NCI-H1417 treated with DMSO at 0.1 percent for 48 hours (cell line): ENCODE measurements at regions not wholly inside any gene's neighbourhood (a gene's known extent, or its start where the extent isn't known, plus 50 kb on each side); places are given as distances from the start of the nearest gene placed in this dataset.
"Not testable (repeated sequence)": the region's sequence is repeated elsewhere in the genome, so short reads cannot be mapped to it uniquely, and the experiment has no call there.

ENCODE experiments used
- DNase-seq: peaks from one replicate; lab custom pipeline; 2025; lab: John Stamatoyannopoulos, UW

- not testable (repeated sequence) for DNase-seq
Measured at GRCh38 chr7:121497545-121497944, 101.4 kb upstream of the FAM3C start.

DNA sequence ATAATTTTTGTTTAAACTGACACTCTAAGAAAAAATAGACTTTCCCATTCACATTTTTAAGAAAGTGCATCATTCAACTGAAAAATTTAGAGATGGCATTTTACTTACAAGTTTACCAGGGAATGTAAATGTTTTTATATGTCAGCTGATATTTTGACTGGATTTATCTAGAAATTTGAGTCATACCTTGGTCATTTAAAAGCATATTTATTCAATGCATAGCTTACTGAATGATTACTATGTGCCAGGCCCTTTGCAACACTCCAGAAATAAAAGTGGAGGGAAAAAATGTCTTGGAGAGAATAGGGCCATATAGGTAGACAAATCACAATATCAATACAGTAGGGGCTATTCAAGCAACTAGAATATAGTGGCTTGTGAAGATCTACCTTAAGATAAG is 98.4 kb upstream of the FAM3C start:
- no peak for DNase-seq

GRCh38 chr7:121493553-121493952 is 97.4 kb upstream of the FAM3C start:
- no peak for DNase-seq

- DNase-seq = no peak
Measured at GRCh38 chr7:121490309-121490708, 94.2 kb upstream of the FAM3C start.

DNA sequence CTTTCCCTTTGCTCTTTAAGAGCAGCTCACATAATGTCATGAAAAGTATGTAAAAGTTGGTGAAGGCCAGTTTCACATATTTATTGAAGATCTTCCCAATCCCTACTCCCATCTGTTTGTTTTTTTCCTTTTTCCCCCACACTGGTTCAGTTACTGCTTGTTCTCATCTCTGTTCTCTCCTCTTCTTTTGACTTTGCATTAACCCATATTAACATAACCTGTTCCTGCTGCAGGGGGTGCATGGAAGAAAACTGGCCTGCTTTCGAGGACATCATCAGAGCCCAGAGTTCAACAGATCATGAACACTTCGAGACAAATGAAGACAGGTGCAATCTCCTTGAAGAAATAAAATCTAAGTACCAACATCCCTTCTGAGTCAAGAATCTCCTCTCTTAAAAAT is 93.3 kb upstream of the FAM3C start:
- DNase-seq = no peak

GRCh38 chr7:121488111-121488650 is 92.1 kb upstream of the FAM3C start:
- DNase-seq = no peak

DNA sequence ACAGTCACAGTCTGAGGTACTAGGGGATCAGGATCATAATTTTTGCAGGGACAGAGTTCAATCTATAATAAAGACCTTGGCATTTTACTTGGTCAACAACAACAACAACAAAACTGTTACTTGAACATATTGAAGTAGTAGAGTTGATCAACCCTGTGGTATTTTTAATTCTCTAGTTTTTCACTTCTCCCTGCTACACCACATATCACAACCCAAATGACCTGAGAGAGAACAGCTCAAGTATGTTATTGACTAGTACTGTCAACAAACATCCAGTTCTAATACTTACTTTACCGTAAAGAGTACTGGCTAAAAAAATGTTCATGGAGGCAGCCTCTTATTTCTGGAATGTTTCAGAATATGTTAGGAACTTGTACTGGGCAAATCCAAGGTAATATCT is 90.5 kb upstream of the FAM3C start:
- DNase-seq = no peak

GRCh38 chr7:121485467-121486243 is 89.5 kb upstream of the FAM3C start:
- no peak for DNase-seq

GRCh38 chr7:121484089-121484763 is 88.1 kb upstream of the FAM3C start:
- no peak for DNase-seq

DNA sequence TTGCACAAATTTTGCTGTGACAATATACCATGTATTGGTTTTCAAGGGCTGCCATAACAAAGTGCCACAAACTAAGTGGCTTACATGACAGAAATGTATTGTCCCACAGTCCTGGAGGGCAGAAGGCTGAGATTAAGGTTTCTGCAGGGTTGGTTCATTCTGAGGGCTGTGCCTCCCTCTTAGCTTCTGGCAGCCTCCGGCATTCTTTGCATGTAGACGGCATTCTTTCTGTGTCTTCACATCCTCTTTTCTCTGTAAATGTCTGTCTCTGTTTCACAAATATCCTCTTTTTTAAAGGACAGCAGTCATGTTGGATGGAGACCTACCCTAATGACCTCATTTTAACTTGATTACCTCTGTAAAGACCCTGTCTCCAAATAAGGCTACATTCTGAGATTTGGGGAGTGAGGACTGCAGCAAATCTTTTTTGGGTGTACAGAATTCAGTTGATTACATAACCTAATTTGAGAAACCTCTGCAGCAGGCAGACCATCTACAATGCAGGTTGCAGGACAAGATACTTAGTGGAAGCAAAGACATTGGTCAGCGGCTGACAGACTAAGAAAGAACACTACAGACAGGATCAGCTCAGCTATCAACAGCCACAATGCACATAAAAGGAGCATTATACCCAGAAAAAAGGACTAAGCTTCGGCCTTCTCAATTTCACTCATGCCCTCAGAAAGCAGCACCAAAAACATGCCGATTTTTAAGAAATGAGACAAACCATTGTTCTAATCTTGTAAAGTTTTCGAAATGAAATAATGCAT is 84.6 kb upstream of the FAM3C start:
- DNase-seq = no peak

DNA sequence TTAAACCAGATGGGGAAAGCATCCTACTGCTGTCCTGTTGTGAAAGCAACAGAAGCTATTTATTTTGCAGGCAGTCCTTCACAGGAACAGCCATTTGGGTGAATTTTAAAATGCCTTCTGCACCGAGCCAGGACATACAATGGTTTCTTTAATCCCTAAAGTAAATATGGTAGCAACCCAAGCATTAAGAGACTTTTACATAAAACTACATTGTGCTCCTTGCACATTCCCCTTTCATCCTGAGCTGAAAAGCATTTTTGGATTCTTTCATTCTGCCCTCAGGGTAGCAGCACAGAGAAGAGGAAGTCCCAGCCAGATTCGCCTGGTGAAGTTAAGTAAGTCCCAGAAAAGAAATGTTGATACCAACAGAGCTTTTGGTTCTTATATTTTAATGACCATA is 84.0 kb upstream of the FAM3C start:
- no peak for DNase-seq

DNA sequence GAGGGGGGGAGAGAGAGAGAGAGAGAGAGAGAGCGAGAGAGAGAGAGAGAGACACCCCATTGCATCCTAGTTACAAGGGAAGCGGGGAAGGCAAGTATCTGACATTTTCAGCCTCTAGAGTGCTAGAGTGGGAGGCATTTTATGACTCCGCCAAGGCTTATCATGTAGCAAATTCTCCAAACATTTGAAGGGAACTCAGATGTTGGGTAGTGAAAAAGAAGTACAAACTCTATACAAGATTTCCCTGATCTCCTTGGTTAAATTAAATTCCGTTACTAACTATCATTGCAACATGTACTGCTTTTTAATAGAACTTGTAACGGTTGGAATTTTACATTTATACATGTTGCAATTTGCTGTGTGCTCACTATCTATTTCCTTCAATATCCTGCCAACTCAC is 83.4 kb upstream of the FAM3C start:
- no peak for DNase-seq

GRCh38 chr7:121475806-121476205 is 79.7 kb upstream of the FAM3C start:
- DNase-seq = no peak

GRCh38 chr7:121474301-121474673 is 78.2 kb upstream of the FAM3C start:
- no peak for DNase-seq

- DNase-seq = no peak
Measured at GRCh38 chr7:121473645-121474300, 77.7 kb upstream of the FAM3C start.

- no peak for DNase-seq
Measured at GRCh38 chr7:121466455-121466854, 70.3 kb upstream of the FAM3C start.

DNA sequence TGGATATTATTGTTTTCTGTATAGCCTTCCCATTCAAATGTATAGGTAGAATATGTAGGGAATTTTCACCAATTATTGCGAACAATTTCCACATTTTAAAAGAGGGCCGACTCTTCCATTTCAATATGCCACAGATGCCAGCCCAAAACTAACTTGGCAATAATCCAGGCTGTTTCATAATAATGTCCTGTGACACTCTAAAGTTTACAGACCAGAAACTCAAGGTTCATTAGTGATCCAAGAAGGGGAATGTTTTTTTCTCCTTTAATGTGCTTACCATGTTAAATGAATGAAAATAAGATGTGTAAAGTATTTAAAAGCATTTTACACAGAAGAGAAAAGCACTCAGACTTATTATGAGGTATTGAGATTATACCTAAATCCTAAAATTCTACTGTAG is 63.0 kb upstream of the FAM3C start:
- no peak for DNase-seq

GRCh38 chr7:121456785-121457359 is 60.8 kb upstream of the FAM3C start:
- DNase-seq = no peak

DNA sequence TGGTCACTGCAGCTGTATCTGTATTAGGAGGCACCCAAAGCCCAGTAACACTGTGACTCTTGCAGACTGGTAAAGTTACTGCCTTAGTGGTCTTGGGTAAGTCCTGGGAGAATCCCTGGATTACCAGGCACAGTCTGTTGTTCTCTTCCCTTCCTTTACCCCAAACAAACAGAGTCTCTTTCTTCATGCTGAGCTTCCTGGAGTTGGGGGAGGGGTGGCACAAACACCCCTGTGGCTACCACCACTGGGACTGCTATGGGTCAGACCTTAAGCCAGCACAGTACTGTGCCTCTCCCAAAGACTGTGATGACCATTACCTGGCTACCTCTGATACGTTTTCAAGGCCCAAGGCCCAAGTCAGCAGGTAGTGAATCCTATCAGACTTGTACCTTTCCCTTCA is 59.9 kb upstream of the FAM3C start:
- DNase-seq = no peak

- no peak for DNase-seq
Measured at GRCh38 chr7:121452389-121452788, 56.3 kb upstream of the FAM3C start.

- DNase-seq = no peak
Measured at GRCh38 chr7:121451367-121452094, 55.4 kb upstream of the FAM3C start.
